Endothelial cell of umbilical vein (primary cell): ENCODE measurements at regions not wholly inside any gene's neighbourhood (a gene's known extent, or its start where the extent isn't known, plus 50 kb on each side); places are given as distances from the start of the nearest gene placed in this dataset.

Source experiments
- BruUV-seq: library from RNA; stranded (reverse); fragments of 400-500 nt; replicated peaks from 2 replicates; lab custom pipeline; 2021; lab: Mats Ljungman, UMichigan
- CTCF ChIA-PET: fragments of 300-600, 350-600 bp; sonication (Branson Sonifier 250); formaldehyde crosslinking; loops from one replicate; lab custom pipeline; 2021; ENCODE audit warnings: antibody characterized with exemption, inconsistent platforms; lab: Charles Lee
- POLR2A ChIA-PET: fragments of 300-600, 350-600 bp; sonication (Branson Sonifier 250); formaldehyde crosslinking; loops from one replicate; lab custom pipeline; 2021; ENCODE audit warnings: antibody characterized with exemption, inconsistent platforms; lab: Charles Lee
- DNase-seq: peaks from one replicate; pipeline ENCODE4 v3.0.0-alpha.2; 2011; ENCODE audit warnings: low read depth, low spot score
- FAIRE-seq: peaks from 2 replicates; lab custom pipeline; 2011; peaks lifted over from hg19 to GRCh38; lab: Jason Lieb, UNC
- H2AFZ ChIP-seq: 2 replicates; pipeline ENCODE4 v1.6.0; 2012; ENCODE audit warnings: low read depth, low read length, control low read depth, inconsistent platforms
- H3K27ac ChIP-seq: 2 replicates; pipeline ENCODE4 v1.5.1; 2011; ENCODE audit warnings: low read depth, mild to moderate bottlenecking, control low read depth, low read length, moderate library complexity; ENCODE audit not compliant: insufficient read depth
- H3K27me3 ChIP-seq, 2 experiments: 2 replicates each; pipeline versions ENCODE4 v1.6.0 to v1.6.1; 2011; ENCODE audit warnings: low read length in 2 of 2, mixed read lengths in 1 of 2; ENCODE audit not compliant: control insufficient read depth in 2 of 2, insufficient read depth in 2 of 2
- H3K36me3 ChIP-seq, 2 experiments: 2 replicates in 1 of 2; 3 replicates in 1 of 2; pipeline ENCODE4 v1.5.1; 2011; ENCODE audit warnings: low read length in 2 of 2, mild to moderate bottlenecking in 1 of 2, moderate library complexity in 1 of 2; ENCODE audit not compliant: control insufficient read depth in 2 of 2, insufficient read depth in 2 of 2; ENCODE audit errors: extremely low read depth in 1 of 2
- H3K4me1 ChIP-seq: 3 replicates; pipeline ENCODE4 v1.5.1; 2011; ENCODE audit warnings: mild to moderate bottlenecking, low read length; ENCODE audit not compliant: control insufficient read depth, insufficient read depth; ENCODE audit errors: extremely low read depth
- H3K4me2 ChIP-seq: 2 replicates; pipeline ENCODE4 v1.6.1; 2011; ENCODE audit warnings: low read length, control low read depth, mixed read lengths; ENCODE audit not compliant: insufficient read depth
- H3K4me3 ChIP-seq, 3 experiments: fragments of 200-600 bp in 1 of 3; sonication (generic), shearing (Covaris generic) in 1 of 3; replicated peaks in 1 of 3; 2 replicates each; pipeline ENCODE4 v1.5.1; 2011 to 2016; ENCODE audit warnings: control low read depth in 3 of 3, low read length in 3 of 3, mild to moderate bottlenecking in 2 of 3, inconsistent platforms in 1 of 3, low read depth in 1 of 3, moderate library complexity in 1 of 3; ENCODE audit not compliant: insufficient read depth in 1 of 3
- H3K79me2 ChIP-seq: 2 replicates; pipeline ENCODE4 v1.6.0; 2012; ENCODE audit warnings: low read length, inconsistent platforms; ENCODE audit not compliant: control insufficient read depth, insufficient read depth
- H3K9ac ChIP-seq: replicated peaks from 2 replicates; pipeline ENCODE3; 2011; ENCODE audit warnings: low read length, control low read depth; ENCODE audit not compliant: insufficient read depth; ENCODE audit errors: extremely low read depth
- H3K9me1 ChIP-seq: replicated peaks from 3 replicates; pipeline ENCODE4 v1.6.0; 2011; ENCODE audit warnings: mild to moderate bottlenecking, low read length; ENCODE audit not compliant: control insufficient read depth, insufficient read depth; ENCODE audit errors: extremely low read depth
- H3K9me3 ChIP-seq: replicated peaks from 2 replicates; pipeline ENCODE4 v1.5.1; 2012; ENCODE audit warnings: low read length, inconsistent platforms; ENCODE audit not compliant: control insufficient read depth, insufficient read depth
- H4K20me1 ChIP-seq: replicated peaks from 2 replicates; pipeline ENCODE3; 2011; ENCODE audit warnings: mild to moderate bottlenecking, low read length; ENCODE audit not compliant: control insufficient read depth, insufficient read depth; ENCODE audit errors: extremely low read depth
- POLR2A ChIP-seq: IDR thresholded peaks from 2 replicates; pipeline ENCODE4 v1.6.1; 2012; ENCODE audit warnings: low read depth, mild to moderate bottlenecking, control low read depth, low read length
- POLR2AphosphoS5 ChIP-seq: IDR thresholded peaks from 2 replicates; pipeline ENCODE4 v1.6.1; 2012; ENCODE audit warnings: low read depth, mild to moderate bottlenecking, control low read depth, low read length, moderate library complexity; ENCODE audit not compliant: insufficient read depth
- dilution Hi-C: fragments of 300-500 bp; cut with MboI; formaldehyde crosslinking; loops from one replicate; pipeline ENCODE4 v1.15.0; 2019; ENCODE audit warnings: low sequenced_read_pairs; ENCODE audit not compliant: extremely low pct_ligation_motif_present
- intact Hi-C: fragments of 100-400 bp; cut with micrococcal nuclease; formaldehyde crosslinking; loops from one replicate; pipeline ENCODE4 v1.10.0; 2022
- TF ChIP-seq, protein P1 (sequence below): IDR thresholded peaks from 2 replicates; pipeline ENCODE4 v1.6.1; 2011; ENCODE audit not compliant: insufficient read depth, insufficient read length

DNA sequence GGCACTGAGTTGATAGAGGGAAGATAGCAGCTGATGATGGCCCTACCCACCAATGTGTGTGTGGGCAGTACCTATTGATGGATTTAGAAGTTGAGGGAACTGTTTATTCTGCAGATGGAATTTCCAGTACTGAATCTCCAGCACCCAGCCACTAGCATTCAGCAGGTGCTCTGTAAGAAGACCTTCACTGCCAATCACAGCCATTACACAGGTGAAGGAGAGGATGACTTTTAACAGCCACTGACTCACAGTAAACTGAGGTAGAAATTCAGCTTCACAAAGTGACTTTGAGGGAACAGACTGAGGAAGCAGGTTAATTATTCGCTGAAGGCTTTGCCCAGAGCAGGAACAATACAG is 107.8 kb downstream of the GGTLC2 start:
- H3K27me3 ChIP-seq: no peaks in the 10 kb centered on the region
- TF ChIP-seq, protein P1, sequence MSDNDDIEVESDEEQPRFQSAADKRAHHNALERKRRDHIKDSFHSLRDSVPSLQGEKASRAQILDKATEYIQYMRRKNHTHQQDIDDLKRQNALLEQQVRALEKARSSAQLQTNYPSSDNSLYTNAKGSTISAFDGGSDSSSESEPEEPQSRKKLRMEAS: no peak
- no peak for TF ChIP-seq POLR2A
- H4K20me1 ChIP-seq: no peaks in the 10 kb centered on the region
- dilution Hi-C loops: no loop called here
- FAIRE-seq (no peak), DNase-seq (no peak)
- no peak overlapping the region for H3K27ac ChIP-seq
- H3K9me3 ChIP-seq: no peaks in the 10 kb centered on the region
- ChIA-PET POLR2A (no interaction called here), CTCF (interaction anchor here (1.4 to 2.6 kb wide), 3 partner anchors 36 to 205 kb away, joined by 4 to 8 read pairs (median 7); no protein-coding TSS in a partner anchor)
- H3K4me1 ChIP-seq: no peaks in the 10 kb centered on the region
- no peaks in the 10 kb centered on the region for H3K79me2 ChIP-seq
- no peaks in the 10 kb centered on the region for H3K36me3 ChIP-seq
- no peak overlapping the region for H3K9ac ChIP-seq
- no peak overlapping the region for H3K4me3 ChIP-seq
- intact Hi-C loops: no loop called here
- H3K4me2 ChIP-seq: no peak overlapping the region
- BruUV-seq: no TSS peak
- H3K9me1 ChIP-seq: no peaks in the 10 kb centered on the region
- no peak overlapping the region for H2AFZ ChIP-seq

DNA sequence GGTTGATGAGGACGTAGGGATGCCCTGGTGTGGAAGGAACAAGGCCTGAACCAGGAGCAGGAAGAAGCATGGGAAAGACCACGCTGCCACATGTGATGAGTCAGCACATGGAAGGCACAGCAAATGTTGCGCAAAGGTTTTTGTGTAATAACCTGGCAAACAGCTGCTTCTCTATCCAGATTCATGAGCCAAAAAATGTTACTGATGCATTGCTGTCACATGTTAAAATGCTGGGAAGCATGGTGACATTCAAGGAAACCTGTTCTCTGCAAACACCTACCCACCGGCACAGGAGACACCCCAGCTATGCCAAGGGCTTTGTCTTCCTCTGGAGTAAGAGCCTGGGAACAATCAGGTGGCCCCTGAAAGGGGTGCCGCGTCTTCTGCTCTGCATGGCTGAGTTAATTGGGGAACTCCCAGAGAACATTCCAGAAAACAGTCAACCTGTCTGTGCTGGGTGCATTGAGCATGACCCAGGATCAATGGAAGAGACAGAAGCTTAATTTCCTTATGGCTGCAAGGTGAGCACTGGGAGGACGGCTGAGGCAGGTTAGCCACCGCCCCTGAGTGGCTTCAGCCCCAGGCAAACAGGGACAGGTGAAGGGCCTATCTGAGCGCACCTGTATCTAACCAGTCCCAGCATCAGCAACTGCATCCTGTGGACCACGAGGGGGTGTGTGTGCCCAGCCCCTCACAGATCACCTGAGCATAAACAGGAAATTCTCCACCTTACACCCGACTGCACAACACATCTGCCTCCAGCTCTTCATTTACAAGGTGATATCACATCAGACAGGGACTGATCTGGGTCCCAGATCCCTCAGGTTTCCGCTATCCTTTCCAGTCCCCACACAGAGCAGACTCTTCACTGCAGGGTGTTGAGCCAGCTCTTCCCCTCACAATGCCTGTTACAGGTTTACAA is 108.4 kb downstream of the GGTLC2 start:
- CTCF ChIA-PET: interaction anchor here (0.6 to 2.6 kb wide), 25 partner anchors 8 to 413 kb away, joined by 3 to 25 read pairs (median 4); no protein-coding TSS in a partner anchor
- FAIRE-seq: no peak
- POLR2A ChIA-PET: no interaction called here
- H4K20me1 ChIP-seq: no peaks in the 10 kb centered on the region
- H3K79me2 ChIP-seq: no peaks in the 10 kb centered on the region
- no peak for TF ChIP-seq POLR2A
- no peak for TF ChIP-seq POLR2AphosphoS5
- H2AFZ ChIP-seq: no peak overlapping the region
- H3K4me1 ChIP-seq: no peaks in the 10 kb centered on the region
- no peaks in the 10 kb centered on the region for H3K36me3 ChIP-seq
- no peak overlapping the region for H3K4me3 ChIP-seq
- no peak overlapping the region for H3K4me2 ChIP-seq
- no peak overlapping the region for H3K9ac ChIP-seq
- no peak overlapping the region for H3K27ac ChIP-seq
- no peak for DNase-seq
- intact Hi-C loops (no loop called here), dilution Hi-C loops (no loop called here)
- H3K27me3 ChIP-seq: no peaks in the 10 kb centered on the region
- no peaks in the 10 kb centered on the region for H3K9me1 ChIP-seq
- BruUV-seq: no TSS peak
- no peaks in the 10 kb centered on the region for H3K9me3 ChIP-seq
